ENCODE measurements at regions not wholly inside any gene's neighbourhood (a gene's known extent, or its start where the extent isn't known, plus 50 kb on each side); places are given as distances from the start of the nearest gene placed in this dataset.

- no peak for DNase-seq (ENCODE audit: low read depth in 3 of 3, low spot score in 1 of 3)
Observed at GRCh38 chr10:47186941-47187340, 113.1 kb upstream of the GDF10 start.

- DNase-seq (ENCODE audit: low read depth in 3 of 3, low spot score in 1 of 3): no peak
Observed at GRCh38 chr10:47187592-47187991, 112.4 kb upstream of the GDF10 start.

- no peak for DNase-seq (ENCODE audit: low read depth in 3 of 3, low spot score in 1 of 3)
Observed at GRCh38 chr10:47188156-47188555, 111.8 kb upstream of the GDF10 start.

- DNase-seq (ENCODE audit: low read depth in 3 of 3, low spot score in 1 of 3): no peak
Observed at GRCh38 chr10:47189802-47190201, 110.2 kb upstream of the GDF10 start.

GRCh38 chr10:47190301-47190700, 109.7 kb upstream of the GDF10 start:
- no peak for DNase-seq (ENCODE audit: low read depth in 3 of 3, low spot score in 1 of 3)

- no peak for DNase-seq (ENCODE audit: low read depth in 3 of 3, low spot score in 1 of 3)
Observed at GRCh38 chr10:47190802-47191450, 109.1 kb upstream of the GDF10 start.

- DNase-seq (ENCODE audit: low read depth in 3 of 3, low spot score in 1 of 3): no peak
Observed at GRCh38 chr10:47192273-47192672, 107.7 kb upstream of the GDF10 start.

- DNase-seq (ENCODE audit: low read depth in 3 of 3, low spot score in 1 of 3): no peak
Observed at GRCh38 chr10:47193666-47194065, 106.3 kb upstream of the GDF10 start.

- no peak for DNase-seq (ENCODE audit: low read depth in 3 of 3, low spot score in 1 of 3)
Observed at GRCh38 chr10:47195274-47195885, 104.6 kb upstream of the GDF10 start.

- DNase-seq (ENCODE audit: low read depth in 3 of 3, low spot score in 1 of 3): no peak
Observed at GRCh38 chr10:47196691-47197090, 103.3 kb upstream of the GDF10 start.

GRCh38 chr10:47198221-47198620, 101.8 kb upstream of the GDF10 start:
- DNase-seq (ENCODE audit: low read depth in 3 of 3, low spot score in 1 of 3): no peak

- DNase-seq (ENCODE audit: low read depth in 3 of 3, low spot score in 1 of 3): no peak
Observed at GRCh38 chr10:47205192-47205591, 94.8 kb upstream of the GDF10 start.

- no peak for DNase-seq (ENCODE audit: low read depth in 3 of 3, low spot score in 1 of 3)
Observed at GRCh38 chr10:47206449-47207280, 93.3 kb upstream of the GDF10 start.

- DNase-seq (ENCODE audit: low read depth in 3 of 3, low spot score in 1 of 3): no peak
Observed at GRCh38 chr10:47207281-47207615, 92.7 kb upstream of the GDF10 start.

GRCh38 chr10:47207894-47208469, 92.0 kb upstream of the GDF10 start:
- no peak for DNase-seq (ENCODE audit: low read depth in 3 of 3, low spot score in 1 of 3)

- DNase-seq (ENCODE audit: low read depth in 3 of 3, low spot score in 1 of 3): no peak
Observed at GRCh38 chr10:47209466-47209865, 90.5 kb upstream of the GDF10 start.

GRCh38 chr10:47214520-47214919, 85.5 kb upstream of the GDF10 start:
- no peak for DNase-seq (ENCODE audit: low read depth in 3 of 3, low spot score in 1 of 3)

- no peak for DNase-seq (ENCODE audit: low read depth in 3 of 3, low spot score in 1 of 3)
Observed at GRCh38 chr10:47217113-47217512, 82.9 kb upstream of the GDF10 start.

GRCh38 chr10:47218803-47219202, 81.2 kb upstream of the GDF10 start:
- DNase-seq (ENCODE audit: low read depth in 3 of 3, low spot score in 1 of 3): no peak

GRCh38 chr10:47222461-47222860, 77.5 kb upstream of the GDF10 start:
- DNase-seq (ENCODE audit: low read depth in 3 of 3, low spot score in 1 of 3): no peak

GRCh38 chr10:47223236-47223635, 76.8 kb upstream of the GDF10 start:
- no peak for DNase-seq (ENCODE audit: low read depth in 3 of 3, low spot score in 1 of 3)
